ENCODE measurements at regions not wholly inside any gene's neighbourhood (a gene's known extent, or its start where the extent isn't known, plus 50 kb on each side); places are given as distances from the start of the nearest gene placed in this dataset.

DNA sequence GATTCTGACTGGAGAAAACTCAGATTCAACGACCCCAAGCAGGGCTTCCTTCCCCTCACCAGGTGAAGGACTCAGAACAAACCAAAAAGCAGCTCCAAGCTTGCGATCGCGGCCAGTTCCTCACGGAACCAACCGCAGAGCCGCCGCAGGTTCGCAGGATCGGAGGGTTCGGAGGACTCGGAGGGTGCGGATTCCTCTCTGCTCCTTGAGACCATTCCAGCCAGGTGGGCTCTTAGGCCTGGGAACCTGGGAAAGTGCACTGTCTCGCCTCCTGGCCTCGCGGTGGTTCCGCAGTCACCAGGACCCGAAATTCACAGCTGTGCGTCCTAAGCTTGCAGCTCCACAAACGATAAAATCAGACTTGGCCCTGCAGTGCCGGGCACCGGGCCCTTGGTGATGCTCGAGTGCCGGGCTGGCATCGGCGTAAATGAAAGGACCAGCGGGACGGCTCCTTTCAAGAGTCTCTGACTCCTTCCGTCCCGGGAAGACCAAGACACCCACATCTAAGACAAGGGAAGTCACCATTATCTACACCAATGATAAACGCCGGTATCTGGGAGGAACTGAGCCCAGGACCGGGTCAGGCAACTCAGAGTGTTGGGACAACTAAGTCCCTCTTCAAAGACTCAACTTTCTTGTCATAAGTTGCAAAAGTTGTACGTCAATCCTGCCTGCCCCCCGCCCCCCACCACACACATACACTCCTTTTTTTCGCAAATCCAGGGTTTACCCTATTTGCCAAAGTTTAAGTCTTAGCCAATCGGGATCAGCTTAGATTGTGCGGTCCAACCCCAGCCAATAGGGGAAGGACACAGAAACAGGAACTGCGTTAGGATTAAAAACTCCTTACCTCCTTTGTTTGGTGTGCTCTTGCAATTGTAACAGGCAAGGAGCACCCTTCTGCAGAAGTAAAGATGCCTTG is 69.8 kb upstream of the PRSS16 start (continued):
- TF ChIP-seq, protein P1, sequence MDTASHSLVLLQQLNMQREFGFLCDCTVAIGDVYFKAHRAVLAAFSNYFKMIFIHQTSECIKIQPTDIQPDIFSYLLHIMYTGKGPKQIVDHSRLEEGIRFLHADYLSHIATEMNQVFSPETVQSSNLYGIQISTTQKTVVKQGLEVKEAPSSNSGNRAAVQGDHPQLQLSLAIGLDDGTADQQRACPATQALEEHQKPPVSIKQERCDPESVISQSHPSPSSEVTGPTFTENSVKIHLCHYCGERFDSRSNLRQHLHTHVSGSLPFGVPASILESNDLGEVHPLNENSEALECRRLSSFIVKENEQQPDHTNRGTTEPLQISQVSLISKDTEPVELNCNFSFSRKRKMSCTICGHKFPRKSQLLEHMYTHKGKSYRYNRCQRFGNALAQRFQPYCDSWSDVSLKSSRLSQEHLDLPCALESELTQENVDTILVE (CRISPR knock-in tag; IDR thresholded peaks at IDR 0.05): no peak
- no peak for TF ChIP-seq ZSCAN12 (CRISPR knock-in tag; IDR thresholded peaks at IDR 0.05)
- TF ChIP-seq, protein P2, sequence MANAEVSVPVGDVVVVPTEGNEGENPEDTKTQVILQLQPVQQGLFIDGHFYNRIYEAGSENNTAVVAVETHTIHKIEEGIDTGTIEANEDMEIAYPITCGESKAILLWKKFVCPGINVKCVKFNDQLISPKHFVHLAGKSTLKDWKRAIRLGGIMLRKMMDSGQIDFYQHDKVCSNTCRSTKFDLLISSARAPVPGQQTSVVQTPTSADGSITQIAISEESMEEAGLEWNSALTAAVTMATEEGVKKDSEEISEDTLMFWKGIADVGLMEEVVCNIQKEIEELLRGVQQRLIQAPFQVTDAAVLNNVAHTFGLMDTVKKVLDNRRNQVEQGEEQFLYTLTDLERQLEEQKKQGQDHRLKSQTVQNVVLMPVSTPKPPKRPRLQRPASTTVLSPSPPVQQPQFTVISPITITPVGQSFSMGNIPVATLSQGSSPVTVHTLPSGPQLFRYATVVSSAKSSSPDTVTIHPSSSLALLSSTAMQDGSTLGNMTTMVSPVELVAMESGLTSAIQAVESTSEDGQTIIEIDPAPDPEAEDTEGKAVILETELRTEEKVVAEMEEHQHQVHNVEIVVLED (CRISPR knock-in tag; IDR thresholded peaks at IDR 0.05; ENCODE audit: borderline replicate concordance): peak; percentile 14; the same call in 1 of the 2 replicates
- no peak for TF ChIP-seq SMAD9 (CRISPR knock-in tag; IDR thresholded peaks at IDR 0.05)
- TF ChIP-seq ZNF101 (CRISPR knock-in tag; IDR thresholded peaks at IDR 0.05; ENCODE audit: borderline replicate concordance, low read depth): no peak
- TF ChIP-seq SAP130 (CRISPR knock-in tag; IDR thresholded peaks at IDR 0.05; ENCODE audit: low read depth): 0 out of 2 replicates have a peak, but pooled peaks have one; percentile 9
- TF ChIP-seq ZNF234 (CRISPR knock-in tag; conservative IDR thresholded peaks at IDR 0.05): peak; percentile 23; the same call in 1 of the 2 replicates
- no peak for TF ChIP-seq HNRNPUL1 (IDR thresholded peaks at IDR 0.05; ENCODE audit: low read depth, low read length)
- peak; percentile 61 for TF ChIP-seq RAD21 (CRISPR knock-in tag; IDR thresholded peaks at IDR 0.05)
- TF ChIP-seq ZIK1 (CRISPR knock-in tag; IDR thresholded peaks at IDR 0.05; ENCODE audit: borderline replicate concordance, low read depth): peak; percentile 44; the same call in 1 of the 2 replicates
- no peak; the same call in 1 of the 2 replicates for TF ChIP-seq ZNF772 (CRISPR knock-in tag; IDR thresholded peaks at IDR 0.05)
- peak; percentile 30; the same call in 1 of the 2 replicates for TF ChIP-seq ZNF556 (CRISPR knock-in tag; IDR thresholded peaks at IDR 0.05; ENCODE audit: borderline replicate concordance)
- no peak for TF ChIP-seq SP1 (IDR thresholded peaks at IDR 0.05)
- TF ChIP-seq SP1 (CRISPR knock-in tag; IDR thresholded peaks at IDR 0.05): no peak
- no peak for TF ChIP-seq ZSCAN20 (CRISPR knock-in tag; IDR thresholded peaks at IDR 0.05; ENCODE audit: borderline replicate concordance)
- TF ChIP-seq, protein P3, sequence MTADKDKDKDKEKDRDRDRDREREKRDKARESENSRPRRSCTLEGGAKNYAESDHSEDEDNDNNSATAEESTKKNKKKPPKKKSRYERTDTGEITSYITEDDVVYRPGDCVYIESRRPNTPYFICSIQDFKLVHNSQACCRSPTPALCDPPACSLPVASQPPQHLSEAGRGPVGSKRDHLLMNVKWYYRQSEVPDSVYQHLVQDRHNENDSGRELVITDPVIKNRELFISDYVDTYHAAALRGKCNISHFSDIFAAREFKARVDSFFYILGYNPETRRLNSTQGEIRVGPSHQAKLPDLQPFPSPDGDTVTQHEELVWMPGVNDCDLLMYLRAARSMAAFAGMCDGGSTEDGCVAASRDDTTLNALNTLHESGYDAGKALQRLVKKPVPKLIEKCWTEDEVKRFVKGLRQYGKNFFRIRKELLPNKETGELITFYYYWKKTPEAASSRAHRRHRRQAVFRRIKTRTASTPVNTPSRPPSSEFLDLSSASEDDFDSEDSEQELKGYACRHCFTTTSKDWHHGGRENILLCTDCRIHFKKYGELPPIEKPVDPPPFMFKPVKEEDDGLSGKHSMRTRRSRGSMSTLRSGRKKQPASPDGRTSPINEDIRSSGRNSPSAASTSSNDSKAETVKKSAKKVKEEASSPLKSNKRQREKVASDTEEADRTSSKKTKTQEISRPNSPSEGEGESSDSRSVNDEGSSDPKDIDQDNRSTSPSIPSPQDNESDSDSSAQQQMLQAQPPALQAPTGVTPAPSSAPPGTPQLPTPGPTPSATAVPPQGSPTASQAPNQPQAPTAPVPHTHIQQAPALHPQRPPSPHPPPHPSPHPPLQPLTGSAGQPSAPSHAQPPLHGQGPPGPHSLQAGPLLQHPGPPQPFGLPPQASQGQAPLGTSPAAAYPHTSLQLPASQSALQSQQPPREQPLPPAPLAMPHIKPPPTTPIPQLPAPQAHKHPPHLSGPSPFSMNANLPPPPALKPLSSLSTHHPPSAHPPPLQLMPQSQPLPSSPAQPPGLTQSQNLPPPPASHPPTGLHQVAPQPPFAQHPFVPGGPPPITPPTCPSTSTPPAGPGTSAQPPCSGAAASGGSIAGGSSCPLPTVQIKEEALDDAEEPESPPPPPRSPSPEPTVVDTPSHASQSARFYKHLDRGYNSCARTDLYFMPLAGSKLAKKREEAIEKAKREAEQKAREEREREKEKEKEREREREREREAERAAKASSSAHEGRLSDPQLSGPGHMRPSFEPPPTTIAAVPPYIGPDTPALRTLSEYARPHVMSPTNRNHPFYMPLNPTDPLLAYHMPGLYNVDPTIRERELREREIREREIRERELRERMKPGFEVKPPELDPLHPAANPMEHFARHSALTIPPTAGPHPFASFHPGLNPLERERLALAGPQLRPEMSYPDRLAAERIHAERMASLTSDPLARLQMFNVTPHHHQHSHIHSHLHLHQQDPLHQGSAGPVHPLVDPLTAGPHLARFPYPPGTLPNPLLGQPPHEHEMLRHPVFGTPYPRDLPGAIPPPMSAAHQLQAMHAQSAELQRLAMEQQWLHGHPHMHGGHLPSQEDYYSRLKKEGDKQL (CRISPR knock-in tag; IDR thresholded peaks at IDR 0.05; ENCODE audit: low read depth): no peak
- 0 out of 2 replicates have a peak, but pooled peaks have one; percentile 44 for TF ChIP-seq ZNF747 (CRISPR knock-in tag; IDR thresholded peaks at IDR 0.05; ENCODE audit: borderline replicate concordance)
- TF ChIP-seq, protein P4, sequence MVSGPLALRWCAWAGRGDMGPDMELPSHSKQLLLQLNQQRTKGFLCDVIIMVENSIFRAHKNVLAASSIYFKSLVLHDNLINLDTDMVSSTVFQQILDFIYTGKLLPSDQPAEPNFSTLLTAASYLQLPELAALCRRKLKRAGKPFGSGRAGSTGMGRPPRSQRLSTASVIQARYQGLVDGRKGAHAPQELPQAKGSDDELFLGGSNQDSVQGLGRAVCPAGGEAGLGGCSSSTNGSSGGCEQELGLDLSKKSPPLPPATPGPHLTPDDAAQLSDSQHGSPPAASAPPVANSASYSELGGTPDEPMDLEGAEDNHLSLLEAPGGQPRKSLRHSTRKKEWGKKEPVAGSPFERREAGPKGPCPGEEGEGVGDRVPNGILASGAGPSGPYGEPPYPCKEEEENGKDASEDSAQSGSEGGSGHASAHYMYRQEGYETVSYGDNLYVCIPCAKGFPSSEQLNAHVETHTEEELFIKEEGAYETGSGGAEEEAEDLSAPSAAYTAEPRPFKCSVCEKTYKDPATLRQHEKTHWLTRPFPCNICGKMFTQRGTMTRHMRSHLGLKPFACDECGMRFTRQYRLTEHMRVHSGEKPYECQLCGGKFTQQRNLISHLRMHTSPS (CRISPR knock-in tag; IDR thresholded peaks at IDR 0.05; ENCODE audit: low read depth): peak; percentile 66; the same call in 1 of the 2 replicates
- no peak for TF ChIP-seq PAX8 (CRISPR knock-in tag; IDR thresholded peaks at IDR 0.05; ENCODE audit: borderline replicate concordance)

All from HepG2 (cell line).